Heart left ventricle (tissue), 13 donors: ENCODE measurements at regions not wholly inside any gene's neighbourhood (a gene's known extent, or its start where the extent isn't known, plus 50 kb on each side); places are given as distances from the start of the nearest gene placed in this dataset.

Experiments used
- CTCF ChIP-seq, 12 donors: fragments of 200-600 bp; sonication (generic) in 4 of 12; IDR thresholded peaks; one replicate each; pipeline versions ENCODE4 v1.5.0 to v1.8.0; 2018 to 2022; ENCODE audit warnings: antibody characterized with exemption in 12 of 12, mild to moderate bottlenecking in 5 of 12
- POLR2A ChIP-seq, 2 donors: fragments of 450-650 bp; IDR thresholded peaks; one replicate each; pipeline ENCODE4 v1.6.1; 2017; ENCODE audit warnings: antibody characterized with exemption in 2 of 2, mild to moderate bottlenecking in 2 of 2, moderate library complexity in 2 of 2
- donor health status: ischemic (EF 13 %, LVEDD 7.1; RV severe dilation, severe dysfunction).
- donor health status: DM: no; HTN: yes; CAD: no.
- donor health status: DM: no; HTN: no; CAD: no.
- donor health status: ischemic (EF 25% LVEDD 6.9; RV normal size, moderate dysfunction).
- donor health status: ischemic (EF 25% LVEDD 5.7; RV mildly dilated, moderate dysfunction).
- donor health status: ischemic (EF 35%, LVEDD 5.7; RV mildly dilated, moderate dysfunction).
- donor health status: nonischemic (EF 11% LVEDD 7.7; RV severe dilation, severe dysfunction).
- donor health status: DM: yes; HTN: yes; CAD: no.
- donor health status: PGD.
- donor health status: ischemic (EF 29% LVEDD 5.4; RV normal size, mild dysfunction).
- donor health status: nonischemic (EF 23%, LVEDD 6.1; RV moderate dilation, normal function).

GRCh38 chrX:11893933-11894710, 136.1 kb downstream of the MSL3 start:
- TF ChIP-seq CTCF (IDR thresholded peaks at IDR 0.05) (no peak), POLR2A (IDR thresholded peaks at IDR 0.05) (no peak)
